K562 (cell line): ENCODE measurements at regions not wholly inside any gene's neighbourhood (a gene's known extent, or its start where the extent isn't known, plus 50 kb on each side); places are given as distances from the start of the nearest gene placed in this dataset.
"Not testable (repeated sequence)": the region's sequence is repeated elsewhere in the genome, so short reads cannot be mapped to it uniquely, and the experiment has no call there.

ENCODE experiments used
- ATAC-seq: fragments of 200-7000 bp; cut with Tn5 transposase; 3 replicates; pipeline ENCODE4 v1.9.1; 2020; ENCODE audit warnings: moderate library complexity
- BruUV-seq: library from RNA; stranded (reverse); fragments of 400-500 nt; replicated peaks from 2 replicates; lab custom pipeline; 2021; lab: Mats Ljungman, UMichigan
- CTCF ChIA-PET: fragments of 300-600 bp; formaldehyde crosslinking; extraction: SDS; loops from one replicate; lab custom pipeline; 2021; ENCODE audit warnings: low intra/inter-chr PET ratio; lab: Yijun Ruan, JAX
- POLR2A ChIA-PET: fragments of 300-600, 350-650 bp; sonication (Branson Sonifier 250); formaldehyde crosslinking; extraction: SDS; loops from one replicate; lab custom pipeline; 2021; ENCODE audit warnings: antibody characterized with exemption, inconsistent platforms; lab: Yijun Ruan, JAX
- DNase-seq, 4 experiments: peaks; one replicate each; pipeline versions ENCODE4 v3.0.0 to v3.0.0-alpha.2; 2011 to 2018; ENCODE audit warnings: low spot score in 3 of 4, mixed read lengths in 3 of 4; ENCODE audit errors: extremely low read depth in 1 of 4
- FAIRE-seq: peaks from 2 replicates; lab custom pipeline; 2011; peaks lifted over from hg19 to GRCh38; lab: Jason Lieb, UNC
- H2AFZ ChIP-seq: 2 replicates; pipeline ENCODE4 v1.6.0; 2011; ENCODE audit warnings: low read depth, low read length, control low read depth, inconsistent platforms
- H3K27ac ChIP-seq: fragments of 200-600 bp; 3 replicates; pipeline ENCODE4 v1.8.0; 2011; ENCODE audit warnings: low read depth, mild to moderate bottlenecking, control low read depth, inconsistent platforms, low read length, moderate library complexity, mixed read lengths; ENCODE audit errors: extremely low read depth
- H3K27me3 ChIP-seq, 2 experiments: fragments of 300-600 bp in 1 of 2; 2 replicates in 1 of 2; 3 replicates in 1 of 2; pipeline versions ENCODE4 v1.6.0 to v1.8.0; 2011; ENCODE audit warnings: inconsistent platforms in 2 of 2, low read length in 2 of 2, mild to moderate bottlenecking in 1 of 2, mixed read lengths in 1 of 2, moderate library complexity in 1 of 2; ENCODE audit not compliant: control insufficient read depth in 2 of 2, insufficient read depth in 2 of 2
- H3K36me3 ChIP-seq: fragments of 300-600 bp; 3 replicates; pipeline ENCODE4 v1.8.0; 2011; ENCODE audit warnings: mild to moderate bottlenecking, low read length, inconsistent platforms; ENCODE audit not compliant: control insufficient read depth, insufficient read depth
- H3K4me1 ChIP-seq, 2 experiments: fragments of 200-600 bp in 1 of 2; replicated peaks in 1 of 2; 2 replicates in 1 of 2; 3 replicates in 1 of 2; pipeline versions ENCODE4 v1.5.1 to v1.8.0; 2011; ENCODE audit warnings: inconsistent platforms in 2 of 2, low read length in 2 of 2, mild to moderate bottlenecking in 1 of 2, mixed read lengths in 1 of 2, moderate library complexity in 1 of 2; ENCODE audit not compliant: control insufficient read depth in 2 of 2, insufficient read depth in 2 of 2
- H3K4me2 ChIP-seq: 2 replicates; pipeline ENCODE4 v1.6.1; 2011; ENCODE audit warnings: low read length, control low read depth, inconsistent platforms, mixed read lengths; ENCODE audit not compliant: insufficient read depth
- H3K4me3 ChIP-seq: fragments of 200-600 bp; sonication (generic), shearing (Covaris generic); 2 replicates; pipeline ENCODE4 v1.5.1; 2016; ENCODE audit warnings: control low read depth, inconsistent platforms
- H3K79me2 ChIP-seq: fragments of 200-600 bp; 3 replicates; pipeline ENCODE4 v1.8.0; 2011; ENCODE audit warnings: low read length, inconsistent platforms; ENCODE audit not compliant: control insufficient read depth, insufficient read depth
- H3K9ac ChIP-seq, 2 experiments: 2 replicates each; pipeline versions ENCODE4 v1.6.0 to v1.6.1; 2011; ENCODE audit warnings: low read depth in 2 of 2, low read length in 2 of 2, control low read depth in 1 of 2, inconsistent platforms in 1 of 2, mild to moderate bottlenecking in 1 of 2, mixed read lengths in 1 of 2; ENCODE audit not compliant: insufficient read depth in 1 of 2
- H3K9me1 ChIP-seq: one replicate; pipeline ENCODE4 v1.6.0; 2011; ENCODE audit warnings: inconsistent platforms, mild to moderate bottlenecking, low read length, moderate library complexity; ENCODE audit not compliant: control insufficient read depth, insufficient read depth
- H3K9me3 ChIP-seq: replicated peaks from 2 replicates; pipeline ENCODE4 v1.5.1; 2011; ENCODE audit warnings: low read depth, low read length, inconsistent platforms; ENCODE audit not compliant: control insufficient read depth, insufficient read depth
- H4K20me1 ChIP-seq: replicated peaks from 2 replicates; pipeline ENCODE4 v1.6.1; 2011; ENCODE audit warnings: low read length, inconsistent platforms, mixed read lengths; ENCODE audit not compliant: control insufficient read depth, insufficient read depth
- BMI1 ChIP-seq: fragments of 150-350 bp; IDR thresholded peaks from 2 replicates; pipeline ENCODE4 v1.6.1; 2014; ENCODE audit warnings: low read length
- CBX8 ChIP-seq: fragments of 200-600 bp; sonication (generic); IDR thresholded peaks from 2 replicates; pipeline ENCODE4 v1.6.1; 2012; ENCODE audit warnings: borderline replicate concordance, mixed run types, low read depth, mild to moderate bottlenecking, moderate library complexity, mixed read lengths, low read length, control low read depth, inconsistent platforms; ENCODE audit not compliant: poor library complexity, severe bottlenecking; ENCODE audit errors: extremely low read depth
- DEAF1 ChIP-seq: fragments of 450-650 bp; formaldehyde crosslinking; IDR thresholded peaks from 2 replicates; pipeline ENCODE4 v1.4.0; 2020; ENCODE audit warnings: mild to moderate bottlenecking, moderate library complexity
- ETS2 ChIP-seq: IDR thresholded peaks from 2 replicates; pipeline ENCODE4 v1.6.1; 2016; ENCODE audit warnings: borderline replicate concordance, missing genetic modification characterization, mild to moderate bottlenecking, moderate library complexity, missing compliant biosample characterization; ENCODE audit not compliant: poor library complexity, severe bottlenecking
- MNT ChIP-seq, 2 experiments: fragments of 450-650 bp; conservative IDR thresholded peaks; 2 replicates each; pipeline ENCODE4 v1.6.1; 2017; ENCODE audit warnings: mild to moderate bottlenecking in 2 of 2, moderate library complexity in 2 of 2
- ZNF121 ChIP-seq: sonication (generic); formaldehyde crosslinking; conservative IDR thresholded peaks from 2 replicates; pipeline ENCODE4 v1.8.0; 2022; ENCODE audit warnings: missing genetic modification reagents
- ZNF444 ChIP-seq: fragments of 250-450 bp; sonication (Bioruptor Pico); IDR thresholded peaks from 2 replicates; pipeline ENCODE4 v1.4.0; 2020; ENCODE audit warnings: mild to moderate bottlenecking, moderate library complexity
- WGBS: fragments of 100-300 bp; shearing (Covaris generic); methylation state at CpG from one replicate; pipeline ENCODE4 v1.1.6; 2016; ENCODE audit warnings: low coverage, mixed read lengths; ENCODE audit not compliant: insufficient coverage; ENCODE audit errors: missing lambda C conversion rate; 5-methylcytosine and 5-hydroxymethylcytosine counted together
- in situ Hi-C: fragments of 300-500 bp; cut with MboI; formaldehyde crosslinking; loops from 4 replicates; pipeline ENCODE4 v1.15.0; 2018; ENCODE audit warnings: inconsistent platforms, mixed read lengths
- intact Hi-C: fragments of 100-400 bp; cut with micrococcal nuclease; formaldehyde crosslinking; loops from 2 replicates; pipeline ENCODE4 v1.14.2; 2022

- no peak overlapping the region for H3K27ac ChIP-seq
- H2AFZ ChIP-seq, result no peak overlapping the region
- H4K20me1 ChIP-seq, result no peaks in the 10 kb centered on the region
- ChIA-PET POLR2A (interaction anchor here (0.6 kb wide), 1 partner anchor 74 kb away, joined by 4 read pairs; no protein-coding TSS in a partner anchor), CTCF (no interaction called here)
- H3K4me2 ChIP-seq, result no peak overlapping the region
- in situ Hi-C loops (no loop called here), intact Hi-C loops (no loop called here)
- H3K9me1 ChIP-seq, result no peaks in the 10 kb centered on the region
- peaks cover 12 to 35% of the 10 kb centered on the region in 2 experiments; a peak in 4 of 5 replicates for H3K27me3 ChIP-seq
- TF ChIP-seq DEAF1 (CRISPR knock-in tag) (no peak), BMI1 (no peak), ETS2 (tag) (no peak), CBX8 (no peak), ZNF121 (CRISPR knock-in tag) (no peak), MNT (conservative IDR thresholded peaks at IDR 0.05) (no peak), ZNF444 (CRISPR knock-in tag) (no peak)
- no peaks in the 10 kb centered on the region for H3K79me2 ChIP-seq
- WGBS, result 2% methylated on average over 17 of the region's 19 CpGs
- DNase-seq, result no peak
- H3K9me3 ChIP-seq, result no peaks in the 10 kb centered on the region
- BruUV-seq, result no TSS peak
- H3K4me3 ChIP-seq, result no peak overlapping the region
- no peak for FAIRE-seq
- no peak for ATAC-seq
- no peaks in the 10 kb centered on the region for H3K4me1 ChIP-seq
- H3K36me3 ChIP-seq, result no peaks in the 10 kb centered on the region
- H3K9ac ChIP-seq, result no peak overlapping the region
Measured at GRCh38 chr20:48373555-48373934, 454.3 kb downstream of the PREX1 start.

GRCh38 chr20:48372851-48373554 is 454.8 kb downstream of the PREX1 start:
- H3K36me3 ChIP-seq, H3K9me3 ChIP-seq, H3K4me2 ChIP-seq, DNase-seq, BruUV-seq, H2AFZ ChIP-seq, FAIRE-seq, H3K27ac ChIP-seq, H3K4me1 ChIP-seq, CTCF ChIA-PET, H3K9ac ChIP-seq, intact Hi-C loops, H3K4me3 ChIP-seq, H4K20me1 ChIP-seq, H3K9me1 ChIP-seq, in situ Hi-C loops, ATAC-seq, H3K79me2 ChIP-seq: not testable (repeated sequence)
- whole genome bisulfite sequencing, result 1% methylated on average over 23 of the region's 35 CpGs
- POLR2A ChIA-PET, result interaction anchor here (0.6 kb wide), 1 partner anchor 73 kb away, joined by 4 read pairs; no protein-coding TSS in a partner anchor
- H3K27me3 ChIP-seq, result peaks cover 12 to 35% of the 10 kb centered on the region in 2 experiments; a peak in 4 of 5 replicates
